ENCODE measurements at regions not wholly inside any gene's neighbourhood (a gene's known extent, or its start where the extent isn't known, plus 50 kb on each side); places are given as distances from the start of the nearest gene placed in this dataset.

- TF ChIP-seq CTCF (IDR thresholded peaks at IDR 0.05) (no peak), POLR2A (IDR thresholded peaks at IDR 0.05) (no peak)
These were observed 478.8 kb downstream of the PLCL1 start for GRCh38 chr2:198283146-198283545.

Measured in thyroid gland (tissue), 4 donors.